Right lobe of liver (tissue), 6 donors: ENCODE measurements at regions not wholly inside any gene's neighbourhood (a gene's known extent, or its start where the extent isn't known, plus 50 kb on each side); places are given as distances from the start of the nearest gene placed in this dataset.

ENCODE experiments used
- ATAC-seq, 4 donors: fragments of 200-7000 bp; cut with Tn5 transposase; one replicate each; pipeline ENCODE4 v1.9.1; 2020; ENCODE audit warnings: mild to moderate bottlenecking in 4 of 4, moderate library complexity in 4 of 4
- DNase-seq, 3 donors: peaks; one replicate each; pipeline ENCODE4 v3.0.0-alpha.2; 2020
- H3K27ac ChIP-seq, 3 donors: fragments of 200-600 bp; one replicate each; pipeline ENCODE4 v1.8.0; 2022
- H3K27me3 ChIP-seq, 2 donors: fragments of 200-600 bp; one replicate each; pipeline ENCODE4 v1.8.0; 2022
- H3K36me3 ChIP-seq, 4 donors: fragments of 200-600 bp; sonication (generic) in 1 of 4; one replicate each; pipeline versions ENCODE4 v1.5.1 to v1.8.0; 2017 to 2022; ENCODE audit warnings: control low read depth in 1 of 4
- H3K4me1 ChIP-seq, 4 donors: fragments of 200-600 bp; sonication (generic) in 1 of 4; one replicate each; pipeline versions ENCODE4 v1.5.1 to v1.8.0; 2017 to 2022; ENCODE audit warnings: control low read depth in 1 of 4
- H3K4me3 ChIP-seq, 3 donors: fragments of 200-600 bp; one replicate each; pipeline ENCODE4 v1.8.0; 2022
- H3K9me3 ChIP-seq, 4 donors: fragments of 200-600 bp; sonication (generic) in 1 of 4; one replicate each; pipeline versions ENCODE4 v1.5.1 to v1.8.0; 2017 to 2022; ENCODE audit warnings: control low read depth in 1 of 4
- CTCF ChIP-seq, 4 donors: fragments of 200-600 bp in 3 of 4; fragments of 450-650 bp in 1 of 4; IDR thresholded peaks; one replicate each; pipeline versions ENCODE4 v1.5.1 to v1.8.0; 2016 to 2022; ENCODE audit warnings: antibody characterized with exemption in 4 of 4, mild to moderate bottlenecking in 2 of 4
- POLR2A ChIP-seq: fragments of 450-650 bp; IDR thresholded peaks from one replicate; pipeline ENCODE4 v1.6.1; 2017; ENCODE audit warnings: antibody characterized with exemption, mild to moderate bottlenecking
- WGBS: methylation state at CpG from one replicate; pipeline ENCODE4 v1.1.6; 2018; ENCODE audit warnings: low coverage, low lambda C conversion rate; ENCODE audit not compliant: insufficient coverage; ENCODE audit errors: missing lambda C conversion rate; 5-methylcytosine and 5-hydroxymethylcytosine counted together
- intact Hi-C, 2 donors: fragments of 100-400 bp; cut with DNase I; formaldehyde crosslinking; loops; one replicate each; pipeline versions ENCODE4 v1.11.2 to v1.14.1; 2022
- donor health status: DM: no; HTN: yes; CAD: no.
- donor health status: DM: no; HTN: no; CAD: no.
- donor health status: DM: no; HTN: no; CAD: no.
- donor health status: DM: no; HTN: yes; CAD: no.
- donor health status: DM: no; HTN: yes; CAD: no.

- TF ChIP-seq CTCF (IDR thresholded peaks at IDR 0.05) (no peak), POLR2A (no peak)
- DNase-seq (no peak), ATAC-seq (no peak)
- 80% methylated on average over 4 of the region's 4 CpGs for WGBS
- H3K4me1 ChIP-seq = no peaks in the 10 kb centered on the region
- no peaks in the 10 kb centered on the region for H3K9me3 ChIP-seq
- intact Hi-C loops = no loop called here
- H3K27ac ChIP-seq = no peak overlapping the region
- no peaks in the 10 kb centered on the region for H3K27me3 ChIP-seq
- H3K36me3 ChIP-seq = no peaks in the 10 kb centered on the region
- H3K4me3 ChIP-seq = no peak overlapping the region
These were observed 603.4 kb upstream of the GBE1 start for GRCh38 chr3:82364827-82365226.

- DNase-seq = no peak
- Histone ChIP-seq H3K9me3 (no peaks in the 10 kb centered on the region), H3K4me3 (no peak overlapping the region), H3K27me3 (no peaks in the 10 kb centered on the region), H3K27ac (no peak overlapping the region), H3K36me3 (no peaks in the 10 kb centered on the region), H3K4me1 (no peaks in the 10 kb centered on the region)
- no peak for ATAC-seq
- WGBS = 24% methylated on average over 1 of the region's 1 CpG
- intact Hi-C loops = no loop called here
- TF ChIP-seq CTCF (IDR thresholded peaks at IDR 0.05) (no peak), POLR2A (no peak)
These were observed 601.7 kb upstream of the GBE1 start for GRCh38 chr3:82363131-82363530.

- peaks cover 0 to 10% (median 0%) of the 10 kb centered on the region in 4 donors for H3K4me1 ChIP-seq
- no peaks in the 10 kb centered on the region for H3K36me3 ChIP-seq
- no peak overlapping the region for H3K4me3 ChIP-seq
- no peak for ATAC-seq
- no peaks in the 10 kb centered on the region for H3K27me3 ChIP-seq
- no peak for TF ChIP-seq CTCF (IDR thresholded peaks at IDR 0.05)
- TF ChIP-seq POLR2A = no peak
- no peaks in the 10 kb centered on the region for H3K9me3 ChIP-seq
- intact Hi-C loops = no loop called here
- H3K27ac ChIP-seq = no peak overlapping the region
- 63% methylated on average over 2 of the region's 2 CpGs for WGBS
- no peak for DNase-seq
These were observed 593.8 kb upstream of the GBE1 start for GRCh38 chr3:82355228-82355627.

DNA sequence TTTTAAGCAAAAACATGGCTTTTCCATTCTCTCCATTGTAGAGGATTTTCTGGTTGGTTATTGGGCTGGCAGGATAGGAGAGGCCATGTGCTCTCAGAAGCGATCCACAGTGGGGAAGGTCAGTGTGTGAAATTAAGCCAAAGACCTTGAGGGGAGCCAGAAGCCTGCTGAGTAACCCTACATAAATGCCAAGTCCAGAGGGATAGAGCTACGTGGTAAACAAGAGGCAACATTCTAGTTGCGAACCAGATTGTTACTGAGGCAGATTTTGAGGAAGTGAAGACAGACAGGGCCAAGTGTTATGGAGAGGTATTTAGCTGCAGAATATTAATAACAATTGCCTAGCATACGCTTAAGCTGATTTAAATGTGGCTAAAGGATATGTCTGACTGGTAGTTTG is 592.8 kb upstream of the GBE1 start:
- no peak for TF ChIP-seq POLR2A
- no peak for TF ChIP-seq CTCF (IDR thresholded peaks at IDR 0.05)
- 44% methylated on average over 4 of the region's 4 CpGs for WGBS
- ATAC-seq = peak; percentile 32 to 55 (median 42)
- H3K4me3 ChIP-seq = no peak overlapping the region
- no peak for DNase-seq
- intact Hi-C loops = no loop called here
- H3K27me3 ChIP-seq = no peaks in the 10 kb centered on the region
- H3K27ac ChIP-seq = no peak overlapping the region
- no peaks in the 10 kb centered on the region for H3K36me3 ChIP-seq
- H3K4me1 ChIP-seq = peaks cover 0 to 10% (median 0%) of the 10 kb centered on the region in 4 donors
- no peaks in the 10 kb centered on the region for H3K9me3 ChIP-seq
